ENCODE measurements at regions not wholly inside any gene's neighbourhood (a gene's known extent, or its start where the extent isn't known, plus 50 kb on each side); places are given as distances from the start of the nearest gene placed in this dataset.
A peak's percentile ranks its signal among the peaks of the same experiment; 100 is the strongest.
"Not testable (repeated sequence)": the region's sequence is repeated elsewhere in the genome, so short reads cannot be mapped to it uniquely, and the experiment has no call there.

GRCh38 chr16:29148867-29149272, 164.0 kb downstream of the LAT start:
- WGBS, 2 donors: 58% methylated on average over 14 to 15 of the region's 15 CpGs
- intact Hi-C loops (cut with DNase I; ENCODE audit: low total_unique reads): no loop called here
- DNase-seq (ENCODE audit: low spot score in 2 of 2): no peak
- no peak overlapping the region for H3K4me3 ChIP-seq (ENCODE audit: low read depth, poor library complexity, severe bottlenecking)
- TF ChIP-seq POLR2A (IDR thresholded peaks at IDR 0.05) (no peak), CTCF (IDR thresholded peaks at IDR 0.05) (no peak)

GRCh38 chr16:29148131-29148691, 163.4 kb downstream of the LAT start:
- intact Hi-C loops (cut with DNase I; ENCODE audit: low total_unique reads): no loop called here
- no peak overlapping the region for H3K4me3 ChIP-seq (ENCODE audit: low read depth, poor library complexity, severe bottlenecking)
- no peak for DNase-seq (ENCODE audit: low spot score in 2 of 2)
- WGBS, 2 donors: 65 to 79% methylated on average over 10 to 15 of the region's 15 CpGs
- TF ChIP-seq POLR2A (IDR thresholded peaks at IDR 0.05) (no peak), CTCF (IDR thresholded peaks at IDR 0.05) (no peak)

GRCh38 chr16:29147710-29148109, 162.9 kb downstream of the LAT start:
- DNase-seq (ENCODE audit: low spot score in 2 of 2); H3K4me3 ChIP-seq (ENCODE audit: low read depth, poor library complexity, severe bottlenecking); intact Hi-C loops (cut with DNase I; ENCODE audit: low total_unique reads): not testable (repeated sequence)
- WGBS, 2 donors: 63 to 84% methylated on average over 5 to 10 of the region's 10 CpGs

- H3K4me3 ChIP-seq (ENCODE audit: low read depth, poor library complexity, severe bottlenecking); intact Hi-C loops (cut with DNase I; ENCODE audit: low total_unique reads): not testable (repeated sequence)
- DNase-seq (ENCODE audit: low spot score in 2 of 2): peak in 1 of 2 donors; percentile 83
- 90 to 93% methylated on average over 10 of the region's 11 CpGs for WGBS, 2 donors
These were observed 162.2 kb downstream of the LAT start for GRCh38 chr16:29146808-29147643.

GRCh38 chr16:29146266-29146665, 161.4 kb downstream of the LAT start:
- no peak for DNase-seq (ENCODE audit: low spot score in 2 of 2)
- TF ChIP-seq POLR2A (IDR thresholded peaks at IDR 0.05) (no peak), CTCF (IDR thresholded peaks at IDR 0.05) (no peak)
- 86 to 87% methylated on average over 13 to 15 of the region's 15 CpGs for WGBS, 2 donors
- no peak overlapping the region for H3K4me3 ChIP-seq (ENCODE audit: low read depth, poor library complexity, severe bottlenecking)
- intact Hi-C loops (cut with DNase I; ENCODE audit: low total_unique reads): no loop called here

- WGBS, 2 donors: 70 to 73% methylated on average over 14 of the region's 15 CpGs
- H3K4me3 ChIP-seq (ENCODE audit: low read depth, poor library complexity, severe bottlenecking); intact Hi-C loops (cut with DNase I; ENCODE audit: low total_unique reads): not testable (repeated sequence)
- DNase-seq (ENCODE audit: low spot score in 2 of 2): peak in 1 of 2 donors; percentile 61
These were observed 160.8 kb downstream of the LAT start for GRCh38 chr16:29145486-29146225.

- intact Hi-C loops (cut with DNase I; ENCODE audit: low total_unique reads); H3K4me3 ChIP-seq (ENCODE audit: low read depth, poor library complexity, severe bottlenecking); DNase-seq (ENCODE audit: low spot score in 2 of 2): not testable (repeated sequence)
- 95 to 97% methylated on average over 9 to 11 of the region's 12 CpGs for WGBS, 2 donors
These were observed 160.2 kb downstream of the LAT start for GRCh38 chr16:29145086-29145485.

GRCh38 chr16:29144669-29145062, 159.8 kb downstream of the LAT start:
- intact Hi-C loops (cut with DNase I; ENCODE audit: low total_unique reads); H3K4me3 ChIP-seq (ENCODE audit: low read depth, poor library complexity, severe bottlenecking): not testable (repeated sequence)
- peak in 1 of 2 donors; percentile 65 for DNase-seq (ENCODE audit: low spot score in 2 of 2)
- WGBS, 2 donors: 73 to 76% methylated on average over 15 of the region's 15 CpGs

- H3K4me3 ChIP-seq (ENCODE audit: low read depth, poor library complexity, severe bottlenecking); intact Hi-C loops (cut with DNase I; ENCODE audit: low total_unique reads): not testable (repeated sequence)
- DNase-seq (ENCODE audit: low spot score in 2 of 2): peak in 1 of 2 donors; percentile 72
- 56 to 72% methylated on average over 14 to 19 of the region's 23 CpGs for WGBS, 2 donors
These were observed 159.2 kb downstream of the LAT start for GRCh38 chr16:29143739-29144668.

GRCh38 chr16:29142506-29142905, 157.7 kb downstream of the LAT start:
- WGBS, 2 donors: 81 to 88% methylated on average over 14 of the region's 14 CpGs
- H3K4me3 ChIP-seq (ENCODE audit: low read depth, poor library complexity, severe bottlenecking); intact Hi-C loops (cut with DNase I; ENCODE audit: low total_unique reads): not testable (repeated sequence)
- peak in 1 of 2 donors; percentile 72 for DNase-seq (ENCODE audit: low spot score in 2 of 2)
